HCT116 (cell line): ENCODE measurements at regions not wholly inside any gene's neighbourhood (a gene's known extent, or its start where the extent isn't known, plus 50 kb on each side); places are given as distances from the start of the nearest gene placed in this dataset.
"Not testable (repeated sequence)": the region's sequence is repeated elsewhere in the genome, so short reads cannot be mapped to it uniquely, and the experiment has no call there.

Experiments
- ATAC-seq: fragments of 200-7000 bp; cut with Tn5 transposase; 2 replicates; pipeline ENCODE4 v1.9.1; 2020; ENCODE audit warnings: mild to moderate bottlenecking, moderate library complexity
- BruUV-seq: library from RNA; stranded (reverse); fragments of 400-500 nt; replicated peaks from 2 replicates; lab custom pipeline; 2021; lab: Mats Ljungman, UMichigan
- CTCF ChIA-PET: fragments of 300-600 bp; sonication (Branson Sonifier 250); formaldehyde crosslinking; loops from one replicate; lab custom pipeline; 2021; ENCODE audit warnings: antibody characterized with exemption; lab: Charles Lee
- POLR2A ChIA-PET: fragments of 300-600, 350-600 bp; sonication (Branson Sonifier 250); formaldehyde crosslinking; loops from one replicate; lab custom pipeline; 2021; ENCODE audit warnings: antibody characterized with exemption; lab: Charles Lee
- RAD21 ChIA-PET, 2 experiments: fragments of 300-600 bp; sonication (Branson Sonifier 250); formaldehyde crosslinking; loops; one replicate each; lab custom pipeline; 2023; ENCODE audit warnings: low total read pairs in 2 of 2; ENCODE audit not compliant: uncharacterized antibody in 2 of 2, unreplicated experiment in 2 of 2, low non-redundant PET in 1 of 2; lab: Charles Lee
- DNase-seq: peaks from one replicate; pipeline ENCODE4 v3.0.0-alpha.2; 2010; ENCODE audit warnings: low read depth, low spot score
- H2AFZ ChIP-seq: fragments of 200-600 bp; shearing (Covaris generic), sonication (generic); 2 replicates; pipeline ENCODE4 v1.6.1; 2017; ENCODE audit warnings: low read depth, mixed run types, mixed read lengths, antibody characterized with exemption, low read length; ENCODE audit not compliant: poor library complexity, severe bottlenecking
- H3K27ac ChIP-seq: 2 replicates; pipeline ENCODE4 v1.5.1; 2012; ENCODE audit warnings: low read depth, low read length
- H3K27me3 ChIP-seq: fragments of 200-600 bp; sonication (generic); 2 replicates; pipeline ENCODE4 v1.6.1; 2016; ENCODE audit warnings: mixed run types, low read length, mixed read lengths; ENCODE audit not compliant: insufficient read depth
- H3K36me3 ChIP-seq, 2 experiments: fragments of 200-500 bp in 1 of 2; fragments of 200-600 bp in 1 of 2; sonication (Bioruptor generic) in 1 of 2; sonication (generic) in 1 of 2; 2 replicates each; pipeline versions ENCODE4 v1.5.1 to v1.6.1; 2014 to 2016; ENCODE audit warnings: low read length in 2 of 2, inconsistent platforms in 1 of 2, mixed read lengths in 1 of 2, mixed run types in 1 of 2; ENCODE audit not compliant: insufficient read depth in 2 of 2, control insufficient read depth in 1 of 2
- H3K4me1 ChIP-seq, 2 experiments: fragments of 200-600 bp in 1 of 2; sonication (generic) in 1 of 2; 2 replicates each; pipeline versions ENCODE4 v1.5.1 to v1.6.1; 2012 to 2017; ENCODE audit warnings: low read length in 2 of 2, inconsistent platforms in 1 of 2, mild to moderate bottlenecking in 1 of 2, mixed read lengths in 1 of 2, mixed run types in 1 of 2, moderate library complexity in 1 of 2; ENCODE audit not compliant: insufficient read depth in 2 of 2, control insufficient read depth in 1 of 2
- H3K4me2 ChIP-seq: fragments of 200-600 bp; sonication (generic); 2 replicates; pipeline ENCODE4 v1.6.1; 2017; ENCODE audit warnings: mixed run types, low read length, mixed read lengths
- H3K4me3 ChIP-seq, 2 experiments: fragments of 200-600 bp in 1 of 2; sonication (generic) in 1 of 2; replicated peaks in 1 of 2; 2 replicates each; pipeline ENCODE4 v1.5.1; 2011 to 2016; ENCODE audit warnings: low read length in 2 of 2, control low read depth in 1 of 2, low read depth in 1 of 2, mild to moderate bottlenecking in 1 of 2, mixed read lengths in 1 of 2, mixed run types in 1 of 2
- H3K79me2 ChIP-seq: fragments of 200-600 bp; sonication (generic); 2 replicates; pipeline ENCODE4 v1.6.1; 2017; ENCODE audit warnings: mild to moderate bottlenecking, mixed run types, low read length, moderate library complexity, mixed read lengths; ENCODE audit not compliant: insufficient read depth
- H3K9ac ChIP-seq: fragments of 200-600 bp; sonication (generic); 2 replicates; pipeline ENCODE4 v1.6.1; 2016; ENCODE audit warnings: low read length, mixed read lengths
- H3K9me2 ChIP-seq: fragments of 200-600 bp; sonication (generic), shearing (Covaris generic); 2 replicates; pipeline ENCODE4 v1.6.1; 2017; ENCODE audit warnings: mixed run types, mild to moderate bottlenecking, moderate library complexity; ENCODE audit not compliant: insufficient read depth
- H3K9me3 ChIP-seq, 2 experiments: fragments of 200-500 bp in 1 of 2; fragments of 200-600 bp in 1 of 2; sonication (Bioruptor generic) in 1 of 2; sonication (generic) in 1 of 2; 2 replicates each; pipeline ENCODE4 v1.6.1; 2014 to 2017; ENCODE audit warnings: low read length in 2 of 2, mixed read lengths in 2 of 2, inconsistent platforms in 1 of 2, low read depth in 1 of 2, mild to moderate bottlenecking in 1 of 2, mixed run types in 1 of 2, moderate library complexity in 1 of 2; ENCODE audit not compliant: control insufficient read depth in 1 of 2, insufficient read depth in 1 of 2
- H4K20me1 ChIP-seq: fragments of 200-600 bp; sonication (generic), shearing (Covaris generic); 2 replicates; pipeline ENCODE4 v1.6.1; 2017; ENCODE audit warnings: mixed run types, mild to moderate bottlenecking, moderate library complexity; ENCODE audit not compliant: insufficient read depth
- EZH2phosphoT487 ChIP-seq: fragments of 200-600 bp; IDR thresholded peaks from 2 replicates; pipeline ENCODE4 v1.6.1; 2018; ENCODE audit warnings: antibody characterized with exemption, borderline replicate concordance
- JUND ChIP-seq: IDR thresholded peaks from 2 replicates; pipeline ENCODE4 v1.6.1; 2012
- MAX ChIP-seq: IDR thresholded peaks from 2 replicates; pipeline ENCODE4 v1.6.1; 2012
- POLR2AphosphoS5 ChIP-seq: IDR thresholded peaks from 2 replicates; pipeline ENCODE4 v1.6.1; 2011; ENCODE audit warnings: mild to moderate bottlenecking, low read depth, low read length, moderate library complexity
- RAD21 ChIP-seq: IDR thresholded peaks from 2 replicates; pipeline ENCODE4 v1.6.1; 2012; ENCODE audit warnings: low read depth, mild to moderate bottlenecking
- TCF7L2 ChIP-seq: IDR thresholded peaks from 2 replicates; pipeline ENCODE4 v1.7.0; 2011; ENCODE audit warnings: borderline replicate concordance, inconsistent platforms; ENCODE audit not compliant: insufficient read depth, insufficient read length; ENCODE audit errors: extremely low read depth
- YY1 ChIP-seq: IDR thresholded peaks from 2 replicates; pipeline ENCODE4 v1.6.1; 2011; ENCODE audit warnings: low read length, low read depth, moderate library complexity, mild to moderate bottlenecking; ENCODE audit not compliant: insufficient replicate concordance; ENCODE audit errors: extremely low read depth
- ZBTB33 ChIP-seq: IDR thresholded peaks from 2 replicates; pipeline ENCODE4 v1.6.1; 2011; ENCODE audit warnings: mild to moderate bottlenecking, low read length, moderate library complexity; ENCODE audit not compliant: insufficient replicate concordance; ENCODE audit errors: extremely low read depth
- ZNF274 ChIP-seq: fragments of 200-500 bp; sonication (Bioruptor generic); IDR thresholded peaks from 2 replicates; pipeline ENCODE4 v1.6.1; 2014; ENCODE audit warnings: mild to moderate bottlenecking, low read depth, low read length, inconsistent platforms
- intact Hi-C: fragments of 100-400 bp; cut with micrococcal nuclease; formaldehyde crosslinking; loops from 2 replicates; pipeline ENCODE4 v1.10.0; 2022
- TF ChIP-seq, protein P1 (sequence below): IDR thresholded peaks from 2 replicates; pipeline ENCODE4 v1.6.1; 2012; ENCODE audit warnings: low read depth

DNA sequence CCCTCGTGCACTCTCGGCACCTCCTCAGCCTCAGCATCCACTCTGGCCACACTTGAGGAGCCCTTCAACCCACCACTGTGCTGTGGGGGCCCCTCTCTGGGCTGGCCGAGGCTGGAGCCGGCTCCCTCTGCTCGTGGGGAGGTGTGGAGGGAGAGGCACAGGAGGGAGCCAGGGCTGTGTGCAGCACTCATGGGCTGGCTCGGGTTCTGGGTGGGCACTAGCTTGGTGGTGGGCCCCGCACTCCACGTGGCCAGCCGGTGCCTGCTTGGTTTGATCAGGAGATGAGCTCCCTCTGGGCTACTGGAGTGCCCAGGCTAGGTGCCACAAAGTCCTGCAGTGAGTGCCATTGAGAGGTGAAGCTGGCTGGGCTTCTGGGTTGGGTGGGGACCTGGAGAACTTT is 949.4 kb upstream of the GJE1 start:
- ATAC-seq, result no peak
- CTCF ChIA-PET, result interaction anchor here (1.2 kb wide), 1 partner anchor 11 kb away, joined by 3 read pairs; no protein-coding TSS in a partner anchor

DNA sequence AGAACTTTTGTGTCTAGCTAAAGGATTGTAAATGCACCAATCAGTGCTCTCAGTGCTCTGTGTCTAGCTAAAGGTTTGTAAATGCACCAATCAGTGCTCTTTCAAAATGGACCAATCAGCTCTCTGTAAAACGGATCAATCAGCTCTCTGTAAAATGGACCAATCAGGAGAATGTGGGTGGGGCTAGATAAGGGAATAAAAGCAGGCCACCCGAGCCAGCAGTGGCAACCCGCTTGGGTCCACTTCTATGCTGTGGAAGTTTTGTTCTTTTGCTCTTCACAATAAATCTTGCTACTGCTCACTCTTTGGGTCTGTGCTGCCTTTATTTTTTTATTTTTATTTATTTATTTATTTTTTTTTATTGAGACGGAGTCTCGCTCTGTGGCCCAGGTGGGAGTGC is 957.3 kb upstream of the GJE1 start:
- H3K9me2 ChIP-seq, H3K79me2 ChIP-seq, BruUV-seq, RAD21 ChIA-PET, H3K9ac ChIP-seq, H2AFZ ChIP-seq, H3K27ac ChIP-seq, ATAC-seq, H3K9me3 ChIP-seq, H4K20me1 ChIP-seq, POLR2A ChIA-PET, H3K36me3 ChIP-seq, H3K4me2 ChIP-seq, H3K27me3 ChIP-seq, H3K4me1 ChIP-seq, intact Hi-C loops, DNase-seq, H3K4me3 ChIP-seq, CTCF ChIA-PET: not testable (repeated sequence)

More for the DNA sequence above, 949.4 kb upstream of the GJE1 start:
- intact Hi-C loops, result no loop called here
- no peak overlapping the region for H3K27ac ChIP-seq
- POLR2A ChIA-PET, result no interaction called here
- no peak overlapping the region for H2AFZ ChIP-seq
- no peak overlapping the region for H3K4me2 ChIP-seq
- no peaks in the 10 kb centered on the region for H3K4me1 ChIP-seq
- no peak overlapping the region for H3K4me3 ChIP-seq
- no peaks in the 10 kb centered on the region for H3K36me3 ChIP-seq
- no peak overlapping the region for H3K9ac ChIP-seq
- no peaks in the 10 kb centered on the region for H3K27me3 ChIP-seq
- no peak for DNase-seq
- H3K79me2 ChIP-seq, result no peaks in the 10 kb centered on the region
- H3K9me2 ChIP-seq, result no peaks in the 10 kb centered on the region
- no peaks in the 10 kb centered on the region for H4K20me1 ChIP-seq
- no peak for TF ChIP-seq ZBTB33
- TF ChIP-seq TCF7L2, result no peak
- TF ChIP-seq ZNF274, result no peak
- TF ChIP-seq POLR2AphosphoS5, result no peak
- TF ChIP-seq RAD21, result no peak
- TF ChIP-seq JUND, result no peak
- TF ChIP-seq EZH2phosphoT487, result no peak
- TF ChIP-seq, protein P1, sequence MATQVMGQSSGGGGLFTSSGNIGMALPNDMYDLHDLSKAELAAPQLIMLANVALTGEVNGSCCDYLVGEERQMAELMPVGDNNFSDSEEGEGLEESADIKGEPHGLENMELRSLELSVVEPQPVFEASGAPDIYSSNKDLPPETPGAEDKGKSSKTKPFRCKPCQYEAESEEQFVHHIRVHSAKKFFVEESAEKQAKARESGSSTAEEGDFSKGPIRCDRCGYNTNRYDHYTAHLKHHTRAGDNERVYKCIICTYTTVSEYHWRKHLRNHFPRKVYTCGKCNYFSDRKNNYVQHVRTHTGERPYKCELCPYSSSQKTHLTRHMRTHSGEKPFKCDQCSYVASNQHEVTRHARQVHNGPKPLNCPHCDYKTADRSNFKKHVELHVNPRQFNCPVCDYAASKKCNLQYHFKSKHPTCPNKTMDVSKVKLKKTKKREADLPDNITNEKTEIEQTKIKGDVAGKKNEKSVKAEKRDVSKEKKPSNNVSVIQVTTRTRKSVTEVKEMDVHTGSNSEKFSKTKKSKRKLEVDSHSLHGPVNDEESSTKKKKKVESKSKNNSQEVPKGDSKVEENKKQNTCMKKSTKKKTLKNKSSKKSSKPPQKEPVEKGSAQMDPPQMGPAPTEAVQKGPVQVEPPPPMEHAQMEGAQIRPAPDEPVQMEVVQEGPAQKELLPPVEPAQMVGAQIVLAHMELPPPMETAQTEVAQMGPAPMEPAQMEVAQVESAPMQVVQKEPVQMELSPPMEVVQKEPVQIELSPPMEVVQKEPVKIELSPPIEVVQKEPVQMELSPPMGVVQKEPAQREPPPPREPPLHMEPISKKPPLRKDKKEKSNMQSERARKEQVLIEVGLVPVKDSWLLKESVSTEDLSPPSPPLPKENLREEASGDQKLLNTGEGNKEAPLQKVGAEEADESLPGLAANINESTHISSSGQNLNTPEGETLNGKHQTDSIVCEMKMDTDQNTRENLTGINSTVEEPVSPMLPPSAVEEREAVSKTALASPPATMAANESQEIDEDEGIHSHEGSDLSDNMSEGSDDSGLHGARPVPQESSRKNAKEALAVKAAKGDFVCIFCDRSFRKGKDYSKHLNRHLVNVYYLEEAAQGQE, result no peak
- no peak for TF ChIP-seq YY1
- no peak for TF ChIP-seq MAX
- H3K9me3 ChIP-seq, result no peaks in the 10 kb centered on the region
- RAD21 ChIA-PET, result no interaction called here
- BruUV-seq, result no TSS peak
